CMK (cell line): ENCODE measurements at regions not wholly inside any gene's neighbourhood (a gene's known extent, or its start where the extent isn't known, plus 50 kb on each side); places are given as distances from the start of the nearest gene placed in this dataset.

Source experiments
- DNase-seq: peaks from one replicate; pipeline ENCODE4 v3.0.0-alpha.2; 2010; ENCODE audit warnings: low read depth

DNA sequence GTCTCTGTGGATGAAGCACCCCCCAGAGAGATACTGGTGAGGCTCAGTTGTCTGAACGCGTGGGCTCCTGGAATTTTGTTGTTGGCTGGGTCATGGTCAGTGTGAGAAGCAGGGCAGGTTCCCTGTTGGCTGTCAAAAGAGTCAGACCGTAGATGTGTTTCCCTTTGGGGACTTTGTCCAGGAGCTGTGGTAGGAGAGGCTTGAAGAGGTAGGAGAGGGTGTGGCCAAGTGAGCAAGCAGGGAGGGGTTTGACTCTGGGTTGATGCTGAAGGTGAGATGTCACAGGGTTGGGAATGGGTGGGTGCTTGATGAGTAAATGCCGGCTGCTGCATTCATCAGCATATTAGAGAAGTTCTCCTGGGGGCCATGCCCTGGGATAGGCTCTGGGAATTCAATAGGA lies 803.2 kb downstream of the TBC1D22A start:
- no peak for DNase-seq

- no peak for DNase-seq
These were observed 802.4 kb downstream of the TBC1D22A start for GRCh38 chr22:47564651-47565434.

- no peak for DNase-seq
These were observed 801.7 kb downstream of the TBC1D22A start for GRCh38 chr22:47564158-47564450.

- DNase-seq, result no peak
These were observed 801.1 kb downstream of the TBC1D22A start for GRCh38 chr22:47563406-47564157.

- no peak for DNase-seq
These were observed 799.3 kb downstream of the TBC1D22A start for GRCh38 chr22:47561766-47562165.

DNA sequence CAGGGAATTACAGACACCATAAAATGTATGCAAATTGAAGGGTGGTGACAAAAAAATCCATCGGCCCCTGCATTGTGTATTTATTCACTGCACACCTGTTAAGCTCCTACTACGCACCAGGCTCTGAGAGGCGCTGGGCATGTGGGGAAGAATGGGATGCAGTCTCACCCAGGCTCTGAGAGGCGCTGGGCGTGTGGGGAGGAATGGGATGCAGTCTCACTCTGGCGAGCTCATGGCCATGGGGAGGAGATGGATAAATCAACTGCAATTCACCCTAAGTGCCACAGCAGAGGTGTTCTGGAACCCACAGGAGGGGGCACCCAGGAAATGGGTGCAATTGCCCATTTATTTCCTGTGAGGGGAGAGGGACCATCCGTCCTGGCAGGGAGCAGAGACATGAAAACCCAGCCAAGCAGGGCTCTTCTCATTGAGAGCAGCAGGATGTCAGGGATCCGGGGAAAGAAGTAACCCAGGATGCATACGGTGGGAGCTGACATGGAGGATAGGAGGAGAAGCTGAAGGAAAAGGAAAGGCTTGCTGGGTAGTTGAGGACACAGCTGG lies 798.7 kb downstream of the TBC1D22A start:
- no peak for DNase-seq

- DNase-seq, result no peak
These were observed 796.6 kb downstream of the TBC1D22A start for GRCh38 chr22:47558828-47559700.

DNA sequence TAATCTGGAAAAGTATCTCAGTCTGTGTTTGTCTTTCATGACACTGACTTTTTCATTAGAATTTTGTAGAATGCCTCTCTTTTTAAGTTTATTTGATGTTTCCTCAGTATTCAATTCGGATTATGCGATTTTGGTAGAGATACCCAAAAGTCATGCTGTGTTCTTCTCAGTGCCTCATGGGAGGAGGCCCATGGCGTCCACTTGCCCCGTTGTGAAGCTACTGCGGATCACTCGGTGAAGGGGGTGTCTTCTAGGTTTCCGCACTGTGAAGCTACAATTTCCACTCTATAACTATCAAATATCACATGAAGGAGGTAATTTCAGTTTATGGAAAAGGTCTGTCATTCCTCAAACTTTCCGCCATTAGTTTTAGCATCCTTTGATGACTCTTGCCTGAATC lies 794.0 kb downstream of the TBC1D22A start:
- DNase-seq, result no peak

DNA sequence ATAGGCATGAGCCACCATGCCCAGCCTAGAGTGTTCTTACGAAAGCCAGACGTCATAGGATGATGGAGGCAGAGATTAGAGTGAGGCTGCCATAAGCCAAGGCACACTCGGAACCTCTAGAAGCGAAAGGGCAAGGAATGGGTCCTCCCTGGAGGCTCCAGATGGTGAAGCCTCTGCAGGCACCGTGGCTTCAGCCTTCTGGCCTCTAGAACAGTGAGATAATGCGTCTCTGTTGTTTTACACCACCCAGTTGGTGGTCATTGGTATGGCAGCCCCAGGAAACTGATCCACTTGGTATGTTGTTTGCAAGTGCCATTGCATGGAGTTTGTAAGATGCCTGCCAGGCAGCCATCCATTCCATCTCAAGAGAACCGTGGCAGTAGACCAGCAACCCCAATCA lies 791.0 kb downstream of the TBC1D22A start:
- no peak for DNase-seq

DNA sequence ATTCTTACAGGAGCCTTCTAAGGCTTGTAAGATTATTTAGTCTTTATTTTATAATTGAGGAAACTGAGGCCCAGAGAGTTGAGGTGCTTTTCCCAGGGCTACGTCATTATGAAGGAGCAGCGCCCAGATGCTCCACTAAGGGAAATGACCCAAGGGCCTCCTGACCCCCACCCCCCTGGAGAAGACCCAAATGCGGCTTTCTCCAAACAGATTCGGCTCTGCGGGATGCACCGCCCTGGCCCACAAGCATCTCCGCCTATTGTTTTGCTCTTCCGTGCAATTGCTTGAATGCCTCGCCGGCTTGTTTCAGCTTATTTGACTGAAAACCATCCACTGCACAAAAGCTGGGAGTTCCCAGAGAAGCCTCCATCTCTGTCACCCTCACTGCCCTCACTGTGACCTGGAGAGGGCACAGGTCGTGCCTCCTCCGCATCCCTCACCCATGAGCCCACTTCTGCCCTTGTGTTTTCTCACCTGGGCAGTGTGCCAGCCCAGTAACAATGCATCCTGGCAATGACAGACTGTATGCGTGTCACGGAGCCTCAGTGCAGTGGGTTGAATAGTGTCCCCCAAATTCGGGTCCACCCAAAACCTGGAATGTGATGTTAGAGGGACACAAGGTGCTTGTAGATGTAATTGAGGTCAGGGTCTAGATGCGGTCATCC lies 790.2 kb downstream of the TBC1D22A start:
- no peak for DNase-seq

DNA sequence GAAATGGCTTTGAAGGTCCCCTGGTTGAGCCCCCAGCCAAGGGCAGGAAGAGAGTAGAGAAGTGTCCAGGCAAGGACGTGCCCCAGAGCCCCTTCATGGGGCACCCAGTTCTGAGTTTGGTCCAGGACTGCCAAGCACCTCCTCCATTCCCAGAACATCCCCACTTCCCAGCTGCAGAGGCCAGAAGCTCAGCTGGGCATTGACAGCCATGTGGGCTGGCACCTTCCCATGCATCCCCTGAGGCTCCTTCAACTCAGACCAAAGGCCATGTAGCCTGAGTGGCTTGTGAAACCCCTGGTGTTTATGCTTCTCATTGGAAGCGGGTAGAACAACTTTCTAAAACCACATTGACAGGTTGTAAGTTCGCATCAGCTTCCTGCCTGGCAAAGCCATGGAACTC lies 789.6 kb downstream of the TBC1D22A start:
- no peak for DNase-seq

DNA sequence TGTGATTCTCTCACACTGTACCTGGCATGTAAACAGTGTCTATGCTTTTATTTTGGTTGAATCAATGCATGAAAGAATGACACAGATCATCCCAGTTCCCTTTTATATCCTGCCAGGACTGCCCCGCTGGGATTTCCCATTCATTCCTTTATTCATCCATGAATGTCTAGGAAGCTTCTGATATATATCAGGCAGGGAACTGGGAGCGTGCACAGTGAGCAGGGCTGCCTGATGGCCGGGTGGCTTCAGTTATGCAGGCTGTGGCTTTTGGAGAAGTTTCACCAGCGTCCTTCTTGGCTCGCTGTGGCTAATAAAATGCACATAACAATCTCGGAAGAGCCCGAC lies 789.0 kb downstream of the TBC1D22A start:
- no peak for DNase-seq

DNA sequence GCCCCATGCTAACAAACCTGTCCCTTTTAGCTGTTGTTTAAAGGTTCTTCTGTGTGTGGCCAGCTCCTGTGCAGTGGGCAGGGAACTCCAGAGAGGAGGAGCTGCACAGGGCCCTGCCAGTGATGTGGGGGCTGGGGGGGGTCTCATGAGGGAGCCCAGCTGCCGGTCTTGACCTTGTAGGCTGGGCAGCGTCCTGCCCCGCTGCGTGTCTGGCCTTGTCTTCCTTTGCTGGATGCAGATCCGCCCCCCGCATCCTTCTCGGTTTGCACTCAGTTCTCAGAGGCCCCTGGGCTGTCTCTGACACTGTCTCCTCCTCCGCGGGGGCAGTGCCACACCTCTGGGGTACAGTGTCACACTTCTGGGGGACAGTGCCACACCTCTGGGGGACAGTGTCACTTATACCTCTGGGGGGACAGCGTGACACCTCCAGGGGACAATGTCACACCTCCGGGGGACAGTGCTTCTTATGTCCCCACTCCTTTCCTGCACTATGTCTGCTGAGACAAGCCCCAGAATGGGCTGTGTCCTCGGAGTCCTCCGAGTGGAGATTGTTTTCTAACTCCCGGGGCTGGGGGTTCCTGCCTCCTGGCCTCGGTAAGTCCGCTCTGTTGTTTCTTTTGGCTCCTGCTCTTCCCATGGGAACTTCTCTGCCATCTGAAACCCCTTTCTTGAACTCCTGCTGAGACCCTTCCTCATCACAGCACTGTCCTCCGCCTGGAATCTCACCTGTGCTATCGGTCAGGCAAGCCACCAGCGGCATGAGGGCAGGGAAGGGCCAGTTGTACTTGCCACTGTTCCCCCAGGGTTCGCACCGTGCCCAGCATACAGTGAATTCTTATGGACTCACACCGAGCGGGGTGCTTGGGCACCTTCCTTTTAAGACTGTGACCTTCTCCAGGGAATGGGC lies 788.3 kb downstream of the TBC1D22A start:
- no peak for DNase-seq

GRCh38 chr22:47549741-47550340 lies 787.4 kb downstream of the TBC1D22A start:
- no peak for DNase-seq

DNA sequence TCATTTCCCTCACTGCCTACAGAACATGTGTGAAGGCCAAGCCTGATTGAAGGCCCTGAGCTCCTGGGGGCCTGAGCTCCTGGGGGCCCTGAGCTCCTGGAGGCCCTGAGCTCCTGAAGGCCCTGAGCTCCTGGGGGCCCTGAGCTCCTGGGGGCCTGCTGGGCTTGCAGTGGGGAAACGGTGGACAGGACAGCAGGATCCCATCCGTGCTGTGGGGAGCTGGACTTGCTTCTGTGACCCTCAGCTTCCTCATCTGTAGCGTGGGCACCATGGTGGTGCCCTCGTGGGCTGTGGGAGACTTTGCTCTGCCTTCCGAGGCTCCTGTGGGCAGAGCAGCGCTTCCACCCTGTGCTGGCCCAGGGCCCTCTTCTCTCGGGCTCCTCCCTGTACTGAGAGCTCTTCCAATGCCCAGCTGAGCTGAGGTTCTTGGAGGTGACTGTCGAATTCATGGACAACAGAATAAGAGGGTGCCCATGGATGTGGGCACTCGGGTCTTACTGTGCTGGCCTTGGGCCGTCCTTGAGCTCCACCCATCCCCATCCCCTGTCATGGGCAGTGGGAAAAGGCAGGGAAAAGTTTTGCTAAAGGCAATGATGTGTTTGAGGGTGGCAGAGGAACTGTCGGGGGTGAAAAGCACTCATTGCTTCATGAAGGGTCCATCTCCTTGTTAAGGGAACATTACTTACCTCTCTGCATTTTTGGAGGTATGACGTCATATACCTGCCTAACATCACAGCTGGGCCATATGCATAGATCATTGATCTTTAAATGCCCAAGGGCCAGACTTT lies 786.7 kb downstream of the TBC1D22A start:
- DNase-seq, result no peak

DNA sequence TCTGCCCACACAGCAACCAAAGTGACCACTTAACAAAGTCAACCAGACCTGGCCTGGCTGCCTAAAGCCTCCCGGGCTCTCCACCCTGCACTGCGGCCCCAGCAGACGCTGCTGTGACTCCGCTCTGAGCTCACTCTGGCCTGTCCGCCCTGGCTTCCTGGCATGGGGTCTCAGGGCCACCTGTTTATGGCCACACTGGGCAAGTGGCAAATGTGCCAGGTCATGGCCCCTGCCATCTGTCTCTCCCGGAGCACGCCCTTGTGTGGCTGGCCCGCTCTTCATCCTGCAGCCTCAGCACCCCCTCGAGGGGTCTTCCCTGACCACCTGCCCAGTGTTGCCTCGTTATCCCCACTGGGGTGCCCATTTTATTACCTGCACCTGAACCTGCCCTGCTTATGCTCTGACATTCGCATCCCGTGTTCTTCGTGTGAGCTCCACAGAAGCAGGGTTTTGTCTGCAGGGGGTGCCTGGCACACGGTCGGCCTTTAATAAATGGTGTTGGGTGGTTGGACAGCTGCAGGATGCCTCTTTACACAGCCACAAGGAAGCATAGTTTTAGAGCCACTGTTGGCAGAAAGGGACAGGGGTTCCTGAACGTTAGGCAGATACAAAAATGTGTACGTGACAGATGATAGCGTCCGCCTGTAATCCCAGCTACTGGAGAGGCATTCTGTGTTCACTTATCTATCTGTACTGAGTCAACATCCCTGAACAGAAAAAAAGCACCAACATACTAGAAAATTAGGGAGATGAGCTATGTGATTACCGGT lies 785.6 kb downstream of the TBC1D22A start:
- no peak for DNase-seq

GRCh38 chr22:47547239-47547661 lies 784.8 kb downstream of the TBC1D22A start:
- DNase-seq, result no peak

DNA sequence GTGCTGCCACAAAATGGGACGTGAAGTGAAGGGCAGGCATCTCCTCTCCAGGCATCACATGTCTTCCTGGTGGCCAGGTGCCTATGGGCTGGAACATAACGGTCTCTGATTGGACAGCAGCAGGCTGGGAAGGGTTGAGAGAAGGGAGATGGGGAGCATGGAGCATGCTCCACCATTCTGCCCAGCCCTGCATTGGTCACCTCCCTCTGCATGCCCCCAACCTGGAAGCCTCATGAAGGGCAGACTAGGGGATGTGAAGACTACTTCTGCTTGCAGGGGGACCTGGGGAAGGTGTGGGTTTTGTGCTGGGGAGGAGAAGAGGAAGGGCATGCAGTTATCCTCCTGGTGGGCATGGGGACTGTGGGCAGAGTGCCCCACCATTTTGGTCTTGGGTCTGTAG lies 782.2 kb downstream of the TBC1D22A start:
- DNase-seq, result no peak

- DNase-seq, result no peak
These were observed 781.0 kb downstream of the TBC1D22A start for GRCh38 chr22:47543447-47543846.
